ENCODE measurements at regions not wholly inside any gene's neighbourhood (a gene's known extent, or its start where the extent isn't known, plus 50 kb on each side); places are given as distances from the start of the nearest gene placed in this dataset.
"Not testable (repeated sequence)": the region's sequence is repeated elsewhere in the genome, so short reads cannot be mapped to it uniquely, and the experiment has no call there.

DNA sequence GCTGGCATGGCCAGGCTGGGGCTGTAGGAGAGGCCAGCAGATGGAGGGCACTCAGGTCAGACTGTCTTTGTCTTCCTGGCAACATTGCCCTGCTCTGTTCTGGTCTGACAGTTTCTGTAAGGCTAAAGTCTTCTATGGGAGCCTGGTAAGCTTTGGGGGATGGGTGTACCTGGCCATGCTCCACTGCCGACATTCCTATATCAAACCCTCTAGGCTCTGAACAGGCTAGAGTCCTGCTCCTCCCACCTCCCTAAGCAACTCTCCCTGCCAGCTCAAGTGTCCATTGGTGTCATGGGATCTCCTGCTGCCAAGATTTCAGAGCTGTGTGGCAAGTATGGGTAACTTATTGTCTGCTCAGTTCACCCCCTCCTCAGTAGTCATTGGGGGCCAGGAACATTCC lies 163.5 kb upstream of the UGT8 start:
- Histone ChIP-seq H3K4me3 (no peak overlapping the region), H3K27ac (no peak overlapping the region), H3K4me1 (no peaks in the 10 kb centered on the region), H3K9me3 (no peaks in the 10 kb centered on the region), H3K36me3 (no peaks in the 10 kb centered on the region), H3K27me3 (no peaks in the 10 kb centered on the region)
- intact Hi-C loops (cut with DNase I; ENCODE audit: low total_unique reads), result no loop called here
- 89% methylated on average over 1 of the region's 1 CpG; no CpG with 5 or more reads in 1 of the 2 donors for WGBS, 2 donors (ENCODE audit: low coverage in 1 of 2)
- no peak for DNase-seq
- TF ChIP-seq POLR2A (IDR thresholded peaks at IDR 0.05), result no peak
- no peak for TF ChIP-seq EP300 (IDR thresholded peaks at IDR 0.05; ENCODE audit: low read depth)
- TF ChIP-seq, protein P1, sequence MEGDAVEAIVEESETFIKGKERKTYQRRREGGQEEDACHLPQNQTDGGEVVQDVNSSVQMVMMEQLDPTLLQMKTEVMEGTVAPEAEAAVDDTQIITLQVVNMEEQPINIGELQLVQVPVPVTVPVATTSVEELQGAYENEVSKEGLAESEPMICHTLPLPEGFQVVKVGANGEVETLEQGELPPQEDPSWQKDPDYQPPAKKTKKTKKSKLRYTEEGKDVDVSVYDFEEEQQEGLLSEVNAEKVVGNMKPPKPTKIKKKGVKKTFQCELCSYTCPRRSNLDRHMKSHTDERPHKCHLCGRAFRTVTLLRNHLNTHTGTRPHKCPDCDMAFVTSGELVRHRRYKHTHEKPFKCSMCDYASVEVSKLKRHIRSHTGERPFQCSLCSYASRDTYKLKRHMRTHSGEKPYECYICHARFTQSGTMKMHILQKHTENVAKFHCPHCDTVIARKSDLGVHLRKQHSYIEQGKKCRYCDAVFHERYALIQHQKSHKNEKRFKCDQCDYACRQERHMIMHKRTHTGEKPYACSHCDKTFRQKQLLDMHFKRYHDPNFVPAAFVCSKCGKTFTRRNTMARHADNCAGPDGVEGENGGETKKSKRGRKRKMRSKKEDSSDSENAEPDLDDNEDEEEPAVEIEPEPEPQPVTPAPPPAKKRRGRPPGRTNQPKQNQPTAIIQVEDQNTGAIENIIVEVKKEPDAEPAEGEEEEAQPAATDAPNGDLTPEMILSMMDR (IDR thresholded peaks at IDR 0.05), result no peak
- TF ChIP-seq POLR2AphosphoS5 (IDR thresholded peaks at IDR 0.05), result no peak
- in situ Hi-C loops (cut with MboI; ENCODE audit: low pct_ligation_motif_present in 1 of 4, low pct_unique_long_range_greater_than_20kb in 1 of 4, low sequenced_read_pairs in 3 of 4), result no loop called here

DNA sequence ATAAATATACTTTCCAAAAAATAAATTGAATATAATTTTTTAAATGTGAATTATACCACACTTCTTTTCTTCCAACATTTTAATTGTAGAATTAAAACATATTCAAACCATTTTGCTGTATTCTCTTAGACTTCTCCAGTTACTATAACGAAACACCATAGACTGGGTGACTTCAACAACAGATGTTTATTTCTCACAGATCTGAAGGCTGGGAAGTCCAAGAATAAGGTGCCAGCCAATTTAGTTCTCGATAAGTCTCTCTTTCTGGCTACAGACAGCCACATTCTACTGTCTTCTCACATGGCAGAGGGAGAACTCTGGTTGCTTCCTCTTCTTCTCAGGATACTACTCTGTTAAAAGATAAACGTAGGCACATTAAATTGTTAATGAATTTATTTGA lies 155.8 kb upstream of the UGT8 start:
- WGBS, 2 donors (ENCODE audit: low coverage in 1 of 2), result 68 to 73% methylated on average over 3 of the region's 3 CpGs
- H3K27ac ChIP-seq, result no peak overlapping the region
- TF ChIP-seq, protein P1 (IDR thresholded peaks at IDR 0.05), result no peak
- DNase-seq, result no peak
- H3K36me3 ChIP-seq, result no peaks in the 10 kb centered on the region
- intact Hi-C loops (cut with DNase I; ENCODE audit: low total_unique reads), result no loop called here
- no peaks in the 10 kb centered on the region for H3K27me3 ChIP-seq
- in situ Hi-C loops (cut with MboI; ENCODE audit: low pct_ligation_motif_present in 1 of 4, low pct_unique_long_range_greater_than_20kb in 1 of 4, low sequenced_read_pairs in 3 of 4), result no loop called here
- peaks cover 0 to 4% (median 0%) of the 10 kb centered on the region in 4 donors for H3K4me1 ChIP-seq
- no peaks in the 10 kb centered on the region for H3K9me3 ChIP-seq
- H3K4me3 ChIP-seq, result no peak overlapping the region

DNA sequence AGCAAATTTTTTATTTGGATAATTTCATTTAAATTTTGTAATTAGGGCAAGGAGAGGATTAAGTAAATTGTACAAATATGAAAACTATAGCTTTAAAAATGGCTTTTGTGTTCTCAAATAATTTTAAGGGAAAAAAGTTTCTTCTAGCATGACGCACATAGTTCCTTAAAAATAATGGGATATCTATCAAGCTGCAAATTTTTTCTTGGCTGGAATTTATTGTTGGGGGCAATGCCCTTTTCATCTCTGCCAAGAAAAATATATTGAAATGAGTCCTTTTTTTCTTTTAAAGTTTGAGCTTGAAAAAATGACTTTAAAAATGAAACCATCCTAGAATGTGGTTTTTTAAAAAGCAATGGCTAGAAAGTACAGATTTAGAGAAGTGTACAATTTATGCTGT lies 154.4 kb upstream of the UGT8 start:
- in situ Hi-C loops (cut with MboI; ENCODE audit: low pct_ligation_motif_present in 1 of 4, low pct_unique_long_range_greater_than_20kb in 1 of 4, low sequenced_read_pairs in 3 of 4) (no loop called here), intact Hi-C loops (cut with DNase I; ENCODE audit: low total_unique reads) (no loop called here)
- Histone ChIP-seq H3K27ac (no peak overlapping the region), H3K4me1 (peaks cover 0 to 4% (median 0%) of the 10 kb centered on the region in 4 donors), H3K9me3 (no peaks in the 10 kb centered on the region), H3K36me3 (no peaks in the 10 kb centered on the region), H3K4me3 (no peak overlapping the region), H3K27me3 (no peaks in the 10 kb centered on the region)
- WGBS, 2 donors (ENCODE audit: low coverage in 1 of 2), result 70 to 81% methylated on average over 1 of the region's 1 CpG
- DNase-seq, result no peak
- TF ChIP-seq, protein P1 (IDR thresholded peaks at IDR 0.05), result no peak
- TF ChIP-seq POLR2AphosphoS5 (IDR thresholded peaks at IDR 0.05), result no peak
- no peak for TF ChIP-seq POLR2A (IDR thresholded peaks at IDR 0.05)
- no peak for TF ChIP-seq EP300 (IDR thresholded peaks at IDR 0.05; ENCODE audit: low read depth)

DNA sequence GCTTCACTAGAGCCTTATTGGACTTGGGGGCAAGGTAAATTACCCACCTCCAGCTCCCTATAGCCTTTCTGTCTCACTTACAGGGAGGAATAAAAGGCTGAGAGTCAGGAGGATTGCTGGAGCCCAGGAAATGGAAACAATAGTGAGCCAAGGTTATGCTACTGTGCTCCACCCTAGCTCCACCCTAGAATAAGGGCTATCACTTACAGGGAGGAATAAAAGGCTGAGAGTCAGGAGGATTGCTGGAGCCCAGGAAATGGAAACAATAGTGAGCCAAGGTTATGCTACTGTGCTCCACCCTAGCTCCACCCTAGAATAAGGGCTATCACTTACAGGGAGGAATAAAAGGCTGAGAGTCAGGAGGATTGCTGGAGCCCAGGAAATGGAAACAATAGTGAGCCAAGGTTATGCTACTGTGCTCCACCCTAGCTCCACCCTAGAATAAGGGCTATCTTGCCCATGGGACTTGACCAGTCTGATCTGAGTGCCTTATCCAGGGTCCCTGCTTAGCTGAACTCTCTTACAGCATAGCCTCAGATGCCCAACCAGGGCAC lies 150.6 kb upstream of the UGT8 start:
- in situ Hi-C loops (cut with MboI; ENCODE audit: low pct_ligation_motif_present in 1 of 4, low pct_unique_long_range_greater_than_20kb in 1 of 4, low sequenced_read_pairs in 3 of 4); H3K4me1 ChIP-seq; H3K27me3 ChIP-seq; intact Hi-C loops (cut with DNase I; ENCODE audit: low total_unique reads); H3K36me3 ChIP-seq; DNase-seq; H3K4me3 ChIP-seq; H3K9me3 ChIP-seq: not testable (repeated sequence)
- peak overlapping the region; percentile 59 to 81 (median 64) for H3K27ac ChIP-seq

DNA sequence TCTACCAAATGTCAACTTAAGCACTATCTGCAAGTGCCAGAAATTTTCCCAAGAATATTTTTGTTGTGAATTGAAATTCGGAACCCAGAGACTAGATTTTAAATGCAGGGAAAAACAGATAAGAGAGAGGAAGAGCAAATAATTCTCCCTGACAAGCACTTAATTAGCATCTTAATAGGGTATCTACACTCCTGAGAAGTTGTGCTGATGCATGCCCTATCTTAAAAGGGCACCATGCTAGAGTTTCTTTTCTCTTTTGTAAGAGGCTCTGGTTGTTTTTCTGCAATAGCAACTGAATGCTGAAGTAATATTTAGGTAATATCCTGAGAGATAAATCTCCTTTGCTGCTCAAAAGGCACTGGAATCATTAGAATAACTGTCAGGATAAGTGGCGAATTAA lies 139.9 kb upstream of the UGT8 start:
- WGBS, 2 donors (ENCODE audit: low coverage in 1 of 2), result 80 to 84% methylated on average over 2 of the region's 2 CpGs
- intact Hi-C loops (cut with DNase I; ENCODE audit: low total_unique reads), result no loop called here
- Histone ChIP-seq H3K36me3 (no peaks in the 10 kb centered on the region), H3K27me3 (no peaks in the 10 kb centered on the region), H3K27ac (no peak overlapping the region), H3K4me3 (no peak overlapping the region), H3K4me1 (no peaks in the 10 kb centered on the region), H3K9me3 (no peaks in the 10 kb centered on the region)
- in situ Hi-C loops (cut with MboI; ENCODE audit: low pct_ligation_motif_present in 1 of 4, low pct_unique_long_range_greater_than_20kb in 1 of 4, low sequenced_read_pairs in 3 of 4), result no loop called here
- no peak for DNase-seq
- TF ChIP-seq EP300 (IDR thresholded peaks at IDR 0.05; ENCODE audit: low read depth) (no peak), POLR2A (IDR thresholded peaks at IDR 0.05) (no peak), POLR2AphosphoS5 (IDR thresholded peaks at IDR 0.05) (no peak)
- TF ChIP-seq, protein P1 (IDR thresholded peaks at IDR 0.05), result no peak

Data from transverse colon (tissue), 4 donors.